Activated CD8-positive, alpha-beta T cell treated with anti-CD3 and anti-CD28 coated beads for 36 hours (primary cell): ENCODE measurements at regions not wholly inside any gene's neighbourhood (a gene's known extent, or its start where the extent isn't known, plus 50 kb on each side); places are given as distances from the start of the nearest gene placed in this dataset.

Experiments used
- ATAC-seq: fragments of 200-7000 bp; cut with Tn5 transposase; one replicate; pipeline ENCODE4 v1.10.0; 2021; ENCODE audit warnings: mild to moderate bottlenecking, moderate library complexity
- CTCF ChIA-PET: fragments of 350-600 bp; sonication (Branson Sonifier 250); formaldehyde crosslinking; loops from one replicate; lab custom pipeline; 2021; ENCODE audit warnings: antibody characterized with exemption; lab: Charles Lee
- POLR2A ChIA-PET: fragments of 350-600 bp; sonication (Branson Sonifier 250); formaldehyde crosslinking; loops from one replicate; lab custom pipeline; 2021; ENCODE audit warnings: antibody characterized with exemption; lab: Charles Lee
- DNase-seq: peaks from one replicate; pipeline ENCODE4 v3.0.0-alpha.2; 2020
- H3K27ac Mint-ChIP-seq: one replicate; pipeline ENCODE4 v1.8.0; 2021; ENCODE audit warnings: mild to moderate bottlenecking, mixed read lengths
- H3K27me3 Mint-ChIP-seq: one replicate; pipeline ENCODE4 v1.8.0; 2021; ENCODE audit warnings: mixed read lengths
- H3K36me3 Mint-ChIP-seq: one replicate; pipeline ENCODE4 v1.8.0; 2021; ENCODE audit warnings: low read depth, mixed read lengths
- H3K4me1 Mint-ChIP-seq: one replicate; pipeline ENCODE4 v1.8.0; 2021; ENCODE audit warnings: low read depth, mixed read lengths
- H3K4me3 Mint-ChIP-seq: one replicate; pipeline ENCODE4 v1.8.0; 2021; ENCODE audit warnings: mild to moderate bottlenecking, moderate library complexity, mixed read lengths
- H3K9me3 Mint-ChIP-seq: one replicate; pipeline ENCODE4 v1.8.0; 2021; ENCODE audit warnings: mixed read lengths
- CTCF ChIP-seq: fragments of 200-600 bp; IDR thresholded peaks from one replicate; pipeline ENCODE4 v1.8.0; 2022; ENCODE audit warnings: antibody characterized with exemption, mild to moderate bottlenecking
- intact Hi-C: fragments of 100-400 bp; cut with micrococcal nuclease; formaldehyde crosslinking; loops from one replicate; pipeline ENCODE4 v1.10.0; 2022

DNA sequence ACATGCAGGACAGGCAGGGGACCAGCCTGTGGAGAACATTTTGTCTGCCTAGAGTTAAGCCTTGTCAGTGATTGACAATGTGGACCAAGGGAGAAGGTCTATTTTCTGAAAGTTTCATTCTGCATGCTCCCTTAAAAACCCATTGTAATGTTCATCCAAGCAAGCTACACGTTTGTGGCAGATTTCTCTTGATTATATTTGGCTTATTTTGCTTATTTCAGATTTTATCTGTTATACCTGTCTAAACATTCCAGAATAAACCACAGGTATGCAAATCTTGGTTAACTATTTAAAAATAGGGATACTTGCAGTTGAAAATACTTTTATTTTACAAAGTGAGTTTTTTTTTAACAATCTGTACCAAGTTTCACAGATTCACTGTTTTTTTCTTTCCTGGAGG lies 78.2 kb upstream of the F3 start:
- DNase-seq, result no peak
- ChIA-PET CTCF (no interaction called here), POLR2A (no interaction called here)
- H3K9me3 Mint-ChIP-seq, result peaks cover 7% of the 10 kb centered on the region
- intact Hi-C loops, result no loop called here
- H3K36me3 Mint-ChIP-seq, result no peaks in the 10 kb centered on the region
- H3K4me1 Mint-ChIP-seq, result no peaks in the 10 kb centered on the region
- no peak for ATAC-seq
- TF ChIP-seq CTCF, result no peak
- no peaks in the 10 kb centered on the region for H3K27me3 Mint-ChIP-seq
- no peak overlapping the region for H3K4me3 Mint-ChIP-seq
- H3K27ac Mint-ChIP-seq, result no peak overlapping the region

- H3K27ac Mint-ChIP-seq, result no peak overlapping the region
- ChIA-PET CTCF (no interaction called here), POLR2A (no interaction called here)
- H3K9me3 Mint-ChIP-seq, result peaks cover 7% of the 10 kb centered on the region
- intact Hi-C loops, result no loop called here
- no peak overlapping the region for H3K4me3 Mint-ChIP-seq
- no peaks in the 10 kb centered on the region for H3K4me1 Mint-ChIP-seq
- DNase-seq (no peak), ATAC-seq (no peak)
- no peaks in the 10 kb centered on the region for H3K36me3 Mint-ChIP-seq
- no peak for TF ChIP-seq CTCF
- H3K27me3 Mint-ChIP-seq, result no peaks in the 10 kb centered on the region
Measured at GRCh38 chr1:94617957-94618739, 76.6 kb upstream of the F3 start.

DNA sequence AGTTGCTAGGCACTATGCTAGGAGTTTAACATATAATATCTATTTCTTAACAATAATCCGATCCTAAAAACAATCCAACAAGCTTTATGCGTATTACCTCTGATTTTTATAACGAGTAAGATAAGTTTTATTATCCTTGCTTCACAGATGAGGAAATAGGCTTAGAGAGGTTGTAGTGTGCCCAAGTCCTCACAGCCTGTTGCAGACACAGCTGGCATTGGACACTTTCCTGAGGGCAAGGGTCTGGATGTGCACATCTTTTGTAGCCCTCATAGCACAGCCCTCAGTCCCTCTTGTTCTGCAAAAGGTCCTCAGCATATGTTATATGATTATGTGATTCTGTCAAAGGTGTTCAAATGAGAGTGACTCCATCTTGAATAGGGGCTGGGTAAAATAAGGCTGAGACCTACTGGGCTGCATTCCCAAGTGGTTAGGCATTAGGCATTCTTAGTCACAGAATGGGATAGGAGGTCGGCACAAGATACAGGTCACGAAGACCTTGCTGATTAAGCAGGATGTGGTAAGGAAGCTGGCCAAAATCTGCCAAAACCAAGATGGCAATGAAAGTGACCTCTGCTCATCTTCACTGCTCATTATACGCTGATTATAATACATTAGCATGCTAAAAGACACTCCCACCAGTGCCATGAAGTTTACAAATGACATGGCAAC lies 75.7 kb upstream of the F3 start:
- TF ChIP-seq CTCF, result no peak
- no peaks in the 10 kb centered on the region for H3K36me3 Mint-ChIP-seq

GRCh38 chr1:94616506-94616905 lies 74.9 kb upstream of the F3 start:
- no peak for TF ChIP-seq CTCF
- peaks cover 1% of the 10 kb centered on the region for H3K27me3 Mint-ChIP-seq
- no peak overlapping the region for H3K4me3 Mint-ChIP-seq
- H3K36me3 Mint-ChIP-seq, result no peaks in the 10 kb centered on the region
- no peaks in the 10 kb centered on the region for H3K4me1 Mint-ChIP-seq
- CTCF ChIA-PET, result no interaction called here
- intact Hi-C loops, result no loop called here
- no peak overlapping the region for H3K27ac Mint-ChIP-seq
- POLR2A ChIA-PET, result no interaction called here
- ATAC-seq, result no peak
- H3K9me3 Mint-ChIP-seq, result peaks cover 7% of the 10 kb centered on the region
- no peak for DNase-seq

More for the DNA sequence above, 75.7 kb upstream of the F3 start:
- Mint-ChIP-seq H3K9me3 (peaks cover 7% of the 10 kb centered on the region), H3K27me3 (peaks cover 1% of the 10 kb centered on the region), H3K4me3 (no peak overlapping the region), H3K4me1 (no peaks in the 10 kb centered on the region), H3K27ac (no peak overlapping the region)
- intact Hi-C loops, result no loop called here
- DNase-seq (no peak), ATAC-seq (no peak)
- ChIA-PET POLR2A (no interaction called here), CTCF (no interaction called here)

DNA sequence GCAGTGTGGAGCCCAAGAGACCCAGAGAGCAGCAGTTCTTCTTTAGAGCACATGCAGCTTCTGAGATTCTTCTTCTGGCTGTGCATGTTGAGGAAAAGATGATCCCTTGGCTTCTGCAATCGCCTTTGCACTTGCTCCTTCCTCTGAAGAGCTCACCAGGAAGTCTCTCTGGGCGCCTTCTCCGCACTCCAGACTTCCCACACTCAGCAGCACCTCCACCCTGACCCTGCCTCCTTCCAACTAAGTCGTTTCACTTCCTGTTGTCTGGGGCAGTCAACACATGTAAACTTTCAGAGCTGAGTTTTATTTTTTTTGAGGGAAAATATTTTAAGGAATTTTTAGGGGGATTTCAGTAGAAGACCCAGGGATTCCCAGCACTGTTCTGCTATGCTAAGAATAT lies 73.4 kb upstream of the F3 start:
- no peak overlapping the region for H3K4me3 Mint-ChIP-seq
- no peak for DNase-seq
- intact Hi-C loops, result no loop called here
- no peaks in the 10 kb centered on the region for H3K36me3 Mint-ChIP-seq
- POLR2A ChIA-PET, result no interaction called here
- peaks cover 7% of the 10 kb centered on the region for H3K9me3 Mint-ChIP-seq
- no peak for ATAC-seq
- CTCF ChIA-PET, result interaction anchor here (1.3 kb wide), 1 partner anchor 20 kb away, joined by 3 read pairs; no protein-coding TSS in a partner anchor
- peaks cover 1% of the 10 kb centered on the region for H3K27me3 Mint-ChIP-seq
- H3K4me1 Mint-ChIP-seq, result no peaks in the 10 kb centered on the region
- TF ChIP-seq CTCF, result no peak
- no peak overlapping the region for H3K27ac Mint-ChIP-seq
